Renal pelvis (tissue), 1 donor: ENCODE measurements at regions not wholly inside any gene's neighbourhood (a gene's known extent, or its start where the extent isn't known, plus 50 kb on each side); places are given as distances from the start of the nearest gene placed in this dataset.
"Not testable (repeated sequence)": the region's sequence is repeated elsewhere in the genome, so short reads cannot be mapped to it uniquely, and the experiment has no call there.

Source experiments
- DNase-seq: peaks from one replicate; pipeline ENCODE4 v3.0.0-alpha.2; 2013

DNA sequence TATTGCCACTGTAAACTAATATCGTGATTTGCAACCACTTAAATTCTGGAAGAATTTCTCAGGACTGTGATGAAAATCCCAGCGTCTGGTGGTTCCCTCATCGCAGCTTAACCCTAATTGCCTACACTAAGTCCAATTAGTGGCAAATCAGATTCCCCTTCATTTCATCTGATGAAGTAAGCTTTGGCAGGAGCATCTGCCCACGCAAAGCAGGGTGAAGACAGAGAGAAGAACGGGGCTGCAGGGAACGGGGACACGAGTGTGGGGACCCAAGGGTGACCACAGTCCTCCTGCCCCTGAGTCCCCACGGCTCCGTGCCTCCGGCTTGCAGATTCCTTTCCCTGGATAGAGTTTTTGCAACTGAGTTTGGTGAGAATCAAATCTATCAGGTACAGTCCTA lies 159.5 kb downstream of the LY86 start:
- no peak for DNase-seq

DNA sequence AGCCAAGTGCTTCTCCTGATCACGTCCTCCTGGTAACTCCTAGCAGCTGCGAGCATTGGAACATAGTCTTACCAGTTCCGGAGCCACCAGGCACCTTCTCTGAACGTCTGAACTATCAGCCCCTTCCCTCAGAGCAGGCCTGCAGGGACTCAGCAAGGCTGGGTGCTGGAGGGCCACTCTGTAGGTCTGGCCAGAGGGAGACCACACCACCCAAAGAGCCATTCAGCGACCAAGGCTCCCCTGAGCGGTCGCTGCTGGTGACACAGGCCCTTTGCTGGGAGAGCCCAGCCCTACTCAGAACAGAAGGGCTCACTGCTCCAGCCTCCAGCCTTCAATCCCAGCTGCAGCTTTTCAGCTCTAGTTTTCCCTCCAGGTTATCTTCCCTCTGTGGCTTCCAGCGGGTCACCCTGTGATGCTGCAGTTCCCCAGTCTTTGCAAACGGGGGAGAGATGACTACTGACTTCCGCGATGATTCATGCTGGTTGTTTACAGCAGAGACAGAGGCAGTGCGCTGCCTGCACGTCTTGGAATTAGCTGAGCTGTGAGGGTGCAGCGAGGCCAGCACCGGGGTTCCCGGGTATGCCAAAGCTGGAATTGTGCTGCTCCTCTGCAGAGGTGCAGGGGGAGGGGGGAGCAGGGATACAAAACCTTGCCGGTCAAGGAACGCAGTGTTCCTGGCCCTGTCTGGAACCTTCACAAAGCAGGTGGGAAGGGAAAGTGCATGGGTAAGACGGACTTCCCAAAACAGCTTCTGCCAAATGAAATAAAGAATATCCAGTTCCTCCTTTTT lies 161.4 kb downstream of the LY86 start:
- DNase-seq: peak; percentile 69

- no peak for DNase-seq
Observed at GRCh38 chr6:6750594-6751265, 162.2 kb downstream of the LY86 start.

DNA sequence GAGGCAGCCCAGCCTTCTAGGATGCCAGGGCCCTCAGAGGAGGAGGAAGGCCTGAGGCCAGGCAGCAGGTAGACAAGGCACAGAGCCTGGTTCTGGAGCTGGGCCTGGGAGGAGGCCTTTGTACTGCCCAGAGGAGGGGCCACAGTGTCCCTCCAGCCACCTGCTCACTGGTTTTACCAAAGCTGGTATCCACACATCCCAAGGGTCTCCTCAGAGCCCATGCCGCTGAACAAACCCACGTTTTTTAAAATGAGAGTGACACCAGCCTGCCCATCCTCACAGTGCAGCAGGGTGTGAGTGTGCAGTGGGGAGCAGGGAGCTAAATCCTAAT lies 162.7 kb downstream of the LY86 start:
- no peak for DNase-seq

GRCh38 chr6:6751619-6752023 lies 163.1 kb downstream of the LY86 start:
- DNase-seq: no peak

DNA sequence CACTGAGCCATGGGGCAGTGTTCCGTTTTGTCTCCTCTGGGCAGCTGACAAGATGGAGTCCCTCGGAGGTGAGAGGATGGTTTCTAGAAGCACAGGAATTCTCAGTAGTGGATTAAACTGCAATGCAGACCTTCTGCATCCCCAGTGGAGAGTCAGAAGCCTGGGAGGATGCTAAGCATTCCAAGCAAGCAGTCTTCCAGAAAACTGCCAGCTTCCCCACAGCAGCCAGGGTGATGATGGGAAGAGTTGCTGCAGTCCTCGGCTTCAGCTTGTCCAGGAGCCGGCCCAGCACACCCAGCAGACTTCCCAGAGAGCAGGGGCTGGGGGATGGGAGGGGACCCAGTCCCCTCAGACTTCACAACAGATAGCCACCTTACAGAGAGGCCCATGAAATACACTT lies 163.6 kb downstream of the LY86 start:
- peak; percentile 82 for DNase-seq

GRCh38 chr6:6753301-6753700 lies 164.8 kb downstream of the LY86 start:
- no peak for DNase-seq

DNA sequence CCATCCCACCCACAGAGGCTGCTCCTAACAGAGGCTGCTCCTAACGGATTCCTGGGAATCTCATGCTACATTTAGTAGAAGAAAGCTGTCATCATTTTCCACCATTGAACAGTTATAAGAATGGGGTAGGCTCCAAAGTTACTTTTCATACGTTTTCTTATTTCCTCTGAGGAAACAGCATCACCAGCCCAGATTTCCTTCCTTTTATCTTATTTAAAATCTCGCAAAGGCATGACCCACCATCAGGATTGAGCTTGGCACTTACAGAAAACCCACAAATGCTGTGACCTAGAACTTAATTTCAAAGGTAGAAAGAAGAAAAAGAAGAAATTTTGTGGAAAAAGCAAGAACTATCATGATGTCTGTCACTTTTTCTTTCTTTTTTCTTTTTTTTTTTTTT lies 168.0 kb downstream of the LY86 start:
- no peak for DNase-seq

- DNase-seq: no peak
Observed at GRCh38 chr6:6758546-6758914, 170.0 kb downstream of the LY86 start.

- DNase-seq: peak; percentile 89
Observed at GRCh38 chr6:6758915-6759654, 170.6 kb downstream of the LY86 start.

- DNase-seq: no peak
Observed at GRCh38 chr6:6760002-6760401, 171.5 kb downstream of the LY86 start.

- not testable (repeated sequence) for DNase-seq
Observed at GRCh38 chr6:6762566-6762965, 174.0 kb downstream of the LY86 start.

DNA sequence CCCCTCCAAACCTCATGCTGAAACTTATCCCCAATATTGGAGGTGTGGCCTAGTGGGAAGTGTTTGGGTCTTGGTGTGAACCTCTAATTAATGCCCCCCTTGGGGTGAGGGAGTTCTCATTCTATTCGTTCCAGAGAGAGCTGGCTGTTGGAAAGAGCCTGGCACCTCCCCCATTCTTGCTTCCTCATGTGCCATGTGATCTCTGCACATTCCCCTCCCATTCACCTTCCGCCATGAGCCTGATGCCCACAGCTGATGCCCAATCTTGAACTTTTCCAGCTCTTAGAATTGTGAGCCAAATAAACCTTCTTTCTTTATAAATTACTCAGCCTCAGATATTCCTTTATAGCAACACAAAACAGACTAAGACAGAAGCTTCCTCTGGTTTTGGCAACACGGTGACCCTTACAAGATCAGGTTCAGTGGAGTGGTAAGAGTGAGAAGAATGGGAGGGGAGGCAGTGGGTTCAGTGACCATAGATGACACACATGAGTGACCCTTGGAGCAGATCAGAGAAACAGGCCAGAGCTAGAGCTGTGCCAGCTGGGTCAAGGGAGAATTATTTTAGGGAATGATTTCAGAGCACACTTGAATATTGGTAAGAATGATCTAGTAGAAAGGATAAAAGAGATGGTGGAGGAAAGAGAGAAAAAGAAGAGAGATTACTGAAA lies 176.4 kb downstream of the LY86 start:
- no peak for DNase-seq

DNA sequence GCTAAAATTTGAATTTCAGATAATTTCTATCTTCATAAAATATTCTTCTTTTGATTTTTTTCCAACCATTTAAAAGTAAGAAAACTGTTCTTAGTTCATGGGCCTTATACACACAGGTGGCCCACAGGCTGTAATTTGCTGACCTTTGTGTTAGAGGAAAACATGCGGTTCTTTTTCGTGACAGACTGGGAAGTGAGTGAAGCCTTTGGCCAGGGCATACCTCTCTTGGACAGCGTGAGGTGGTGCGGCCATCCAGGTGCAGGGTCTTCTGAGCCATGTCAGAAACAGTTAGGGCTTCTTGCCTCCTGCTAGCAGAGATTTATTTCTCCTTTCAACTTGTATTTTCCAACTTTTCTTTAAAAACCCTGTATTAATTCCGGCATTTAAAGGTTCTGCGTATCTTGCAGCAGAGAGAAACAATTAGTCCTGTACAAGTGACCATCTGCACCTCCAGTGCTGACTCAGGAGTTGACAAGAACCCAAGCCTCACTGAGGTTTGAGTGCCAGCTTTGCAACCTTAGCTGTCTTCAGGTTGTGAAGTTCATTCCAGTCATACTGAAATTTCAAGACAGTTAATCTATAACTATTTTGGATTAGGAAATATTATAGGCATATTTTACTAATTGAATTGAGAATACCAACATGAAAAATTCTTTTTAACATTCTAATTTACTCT lies 177.8 kb downstream of the LY86 start:
- DNase-seq: no peak

DNA sequence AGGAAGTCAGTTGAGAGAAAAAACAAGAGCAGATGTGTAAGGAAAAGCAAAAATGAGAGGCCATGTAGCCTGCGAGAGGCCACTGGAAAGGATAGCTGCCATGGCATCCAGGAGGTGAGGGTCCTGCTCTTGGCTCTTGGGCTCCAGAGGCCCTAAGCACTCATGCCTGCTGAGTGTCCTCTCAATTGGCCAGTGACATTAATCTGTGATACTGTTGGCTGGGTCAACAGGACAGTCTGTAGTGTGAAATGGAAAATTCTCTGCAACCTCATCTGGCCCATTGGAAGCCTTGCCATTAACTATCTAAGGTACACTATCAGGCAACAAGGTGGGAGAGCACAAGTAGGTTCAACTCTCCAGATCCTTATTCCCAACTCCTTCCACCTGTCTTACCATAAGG lies 180.9 kb downstream of the LY86 start:
- DNase-seq: no peak

DNA sequence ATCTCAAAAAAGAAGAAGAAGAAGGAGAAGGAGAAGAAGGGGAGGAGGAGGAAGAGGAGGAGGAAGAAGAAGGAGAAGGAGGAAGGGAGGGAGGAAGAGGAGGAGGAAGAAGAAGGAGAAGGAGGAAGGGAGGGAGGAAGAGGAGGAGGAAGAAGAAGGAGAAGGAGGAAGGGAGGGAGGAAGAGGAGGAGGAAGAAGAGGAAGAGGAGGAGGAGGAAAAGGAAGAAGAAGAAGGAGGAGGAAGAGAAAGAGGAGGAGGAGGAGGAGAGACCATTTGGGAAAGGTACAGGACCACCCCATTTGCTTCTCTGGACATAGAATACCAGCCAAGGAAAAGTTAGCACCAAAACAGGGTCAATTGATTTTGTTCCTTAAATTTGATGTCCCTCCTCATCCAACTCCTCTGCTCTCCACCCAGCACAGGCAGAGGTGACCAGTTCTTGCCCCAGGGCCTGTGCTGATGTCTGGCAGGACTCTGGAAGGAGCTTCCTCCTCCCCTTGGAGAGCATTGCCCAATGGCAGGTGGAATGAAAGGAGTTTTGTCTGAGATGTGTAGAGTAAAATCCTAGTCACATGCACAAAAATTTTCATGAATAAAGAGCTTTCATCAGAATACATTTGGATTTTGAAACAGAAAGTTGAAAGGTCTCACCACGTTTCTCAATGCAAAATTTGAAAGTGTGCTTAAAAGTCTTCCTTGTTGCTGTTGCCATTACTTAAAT lies 182.9 kb downstream of the LY86 start:
- DNase-seq: no peak

GRCh38 chr6:6771964-6772363 lies 183.4 kb downstream of the LY86 start:
- DNase-seq: no peak

- DNase-seq: no peak
Observed at GRCh38 chr6:6772751-6773150, 184.2 kb downstream of the LY86 start.

- DNase-seq: no peak
Observed at GRCh38 chr6:6775074-6775473, 186.6 kb downstream of the LY86 start.

DNA sequence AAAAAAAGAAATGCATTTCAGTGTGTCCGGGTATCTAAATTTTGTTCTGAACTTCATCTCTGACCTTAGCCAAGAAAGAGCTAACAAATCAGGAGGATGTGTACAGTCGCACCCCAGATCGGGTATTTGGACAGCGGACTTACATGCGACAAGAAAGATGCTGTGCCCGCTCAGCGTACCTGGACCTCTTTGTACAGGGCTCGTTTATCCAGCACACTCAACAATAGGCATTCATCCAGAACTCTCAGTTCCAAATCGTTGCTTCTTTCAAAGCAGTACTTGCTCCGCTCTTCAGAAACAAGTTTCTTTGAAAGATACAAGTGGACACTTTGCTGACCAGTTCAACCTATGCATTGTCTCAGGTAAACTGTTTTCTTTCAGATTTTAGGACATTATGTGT lies 191.7 kb downstream of the LY86 start:
- no peak for DNase-seq

GRCh38 chr6:6781172-6781872 lies 192.8 kb downstream of the LY86 start:
- DNase-seq: no peak
